ENCODE measurements at regions not wholly inside any gene's neighbourhood (a gene's known extent, or its start where the extent isn't known, plus 50 kb on each side); places are given as distances from the start of the nearest gene placed in this dataset.

- TF ChIP-seq, protein P1, sequence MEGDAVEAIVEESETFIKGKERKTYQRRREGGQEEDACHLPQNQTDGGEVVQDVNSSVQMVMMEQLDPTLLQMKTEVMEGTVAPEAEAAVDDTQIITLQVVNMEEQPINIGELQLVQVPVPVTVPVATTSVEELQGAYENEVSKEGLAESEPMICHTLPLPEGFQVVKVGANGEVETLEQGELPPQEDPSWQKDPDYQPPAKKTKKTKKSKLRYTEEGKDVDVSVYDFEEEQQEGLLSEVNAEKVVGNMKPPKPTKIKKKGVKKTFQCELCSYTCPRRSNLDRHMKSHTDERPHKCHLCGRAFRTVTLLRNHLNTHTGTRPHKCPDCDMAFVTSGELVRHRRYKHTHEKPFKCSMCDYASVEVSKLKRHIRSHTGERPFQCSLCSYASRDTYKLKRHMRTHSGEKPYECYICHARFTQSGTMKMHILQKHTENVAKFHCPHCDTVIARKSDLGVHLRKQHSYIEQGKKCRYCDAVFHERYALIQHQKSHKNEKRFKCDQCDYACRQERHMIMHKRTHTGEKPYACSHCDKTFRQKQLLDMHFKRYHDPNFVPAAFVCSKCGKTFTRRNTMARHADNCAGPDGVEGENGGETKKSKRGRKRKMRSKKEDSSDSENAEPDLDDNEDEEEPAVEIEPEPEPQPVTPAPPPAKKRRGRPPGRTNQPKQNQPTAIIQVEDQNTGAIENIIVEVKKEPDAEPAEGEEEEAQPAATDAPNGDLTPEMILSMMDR (IDR thresholded peaks at IDR 0.05), result no peak
- no peak for TF ChIP-seq POLR2A (IDR thresholded peaks at IDR 0.05)
Measured at GRCh38 chr4:96194993-96195392, 355.1 kb downstream of the PDHA2 start.
